ENCODE measurements at regions not wholly inside any gene's neighbourhood (a gene's known extent, or its start where the extent isn't known, plus 50 kb on each side); places are given as distances from the start of the nearest gene placed in this dataset.
A peak's percentile ranks its signal among the peaks of the same experiment; 100 is the strongest.

- Histone ChIP-seq H3K9me3 (ENCODE audit: control extremely low read depth in 1 of 5, control insufficient read depth in 4 of 5, insufficient read depth in 2 of 5, low read depth in 1 of 5, low read length in 4 of 5) (no peaks in the 10 kb centered on the region), H3K4me1 (ENCODE audit: control extremely low read depth in 1 of 4, control insufficient read depth in 4 of 4, insufficient read depth in 4 of 4, low read length in 3 of 4) (no peaks in the 10 kb centered on the region), H3K36me3 (ENCODE audit: control insufficient read depth in 4 of 4, insufficient read depth in 4 of 4, low read length in 3 of 4) (no peaks in the 10 kb centered on the region), H3K27ac (ENCODE audit: insufficient read depth in 1 of 2, low read depth in 1 of 2, low read length in 2 of 2, poor library complexity in 1 of 2, severe bottlenecking in 2 of 2) (no peak overlapping the region), H3K27me3 (replicated peaks in 2 of 5; ENCODE audit: control insufficient read depth in 4 of 5, insufficient read depth in 5 of 5, low read length in 4 of 5) (peaks cover 0 to 5% (median 0%) of the 10 kb centered on the region in 5 experiments), H3K4me3 (ENCODE audit: control insufficient read depth in 1 of 7, extremely low read depth in 1 of 7, insufficient read depth in 4 of 7, low read depth in 2 of 7, low read length in 6 of 7) (no peak overlapping the region)
- ChIA-PET POLR2A (no interaction called here), CTCF (no interaction called here)
- 100% methylated on average over 1 of the region's 6 CpGs for WGBS (ENCODE audit: insufficient coverage)
- peak in 1 of 3 donors; percentile 8 for DNase-seq
Observed at GRCh38 chr3:189496375-189497138, 134.6 kb upstream of the TP63 start.

- Histone ChIP-seq H3K27ac (ENCODE audit: insufficient read depth in 1 of 2, low read depth in 1 of 2, low read length in 2 of 2, poor library complexity in 1 of 2, severe bottlenecking in 2 of 2) (no peak overlapping the region), H3K27me3 (replicated peaks in 2 of 5; ENCODE audit: control insufficient read depth in 4 of 5, insufficient read depth in 5 of 5, low read length in 4 of 5) (peaks cover 0 to 4% (median 2%) of the 10 kb centered on the region in 5 experiments), H3K36me3 (ENCODE audit: control insufficient read depth in 4 of 4, insufficient read depth in 4 of 4, low read length in 3 of 4) (no peaks in the 10 kb centered on the region), H3K9me3 (ENCODE audit: control extremely low read depth in 1 of 5, control insufficient read depth in 4 of 5, insufficient read depth in 2 of 5, low read depth in 1 of 5, low read length in 4 of 5) (no peaks in the 10 kb centered on the region), H3K4me3 (ENCODE audit: control insufficient read depth in 1 of 7, extremely low read depth in 1 of 7, insufficient read depth in 4 of 7, low read depth in 2 of 7, low read length in 6 of 7) (no peak overlapping the region), H3K4me1 (ENCODE audit: control extremely low read depth in 1 of 4, control insufficient read depth in 4 of 4, insufficient read depth in 4 of 4, low read length in 3 of 4) (no peaks in the 10 kb centered on the region)
- ChIA-PET CTCF (no interaction called here), POLR2A (no interaction called here)
- DNase-seq: no peak
- 90% methylated on average over 3 of the region's 4 CpGs for WGBS (ENCODE audit: insufficient coverage)
Observed at GRCh38 chr3:189498995-189499704, 132.0 kb upstream of the TP63 start.

DNA sequence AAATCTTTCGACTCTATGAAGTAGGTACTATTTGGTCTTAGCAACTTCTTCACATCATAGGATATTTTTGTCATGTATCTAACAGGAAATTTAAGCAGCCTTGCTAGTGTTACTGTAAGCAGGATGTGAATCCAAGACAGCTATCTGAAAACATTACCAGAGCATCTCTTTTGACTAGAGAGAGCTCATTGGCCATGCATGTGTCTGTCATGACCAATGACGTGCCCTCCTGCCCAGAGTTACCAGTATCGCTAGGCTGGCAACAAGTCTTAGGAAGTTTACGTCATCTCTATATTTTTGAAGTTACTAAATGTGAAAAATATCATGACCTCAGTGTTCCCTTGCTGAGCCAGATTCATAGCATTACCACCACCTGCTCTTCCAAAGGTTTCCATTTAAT is 130.9 kb upstream of the TP63 start:
- no peak overlapping the region for H3K27ac ChIP-seq (ENCODE audit: insufficient read depth in 1 of 2, low read depth in 1 of 2, low read length in 2 of 2, poor library complexity in 1 of 2, severe bottlenecking in 2 of 2)
- ChIA-PET POLR2A (no interaction called here), CTCF (interaction anchor here (0.6 kb wide), 1 partner anchor 38 kb away, joined by 3 read pairs; no protein-coding TSS in a partner anchor)
- no peaks in the 10 kb centered on the region for H3K4me1 ChIP-seq (ENCODE audit: control extremely low read depth in 1 of 4, control insufficient read depth in 4 of 4, insufficient read depth in 4 of 4, low read length in 3 of 4)
- peak in 1 of 3 donors; percentile 8 for DNase-seq
- no peaks in the 10 kb centered on the region for H3K9me3 ChIP-seq (ENCODE audit: control extremely low read depth in 1 of 5, control insufficient read depth in 4 of 5, insufficient read depth in 2 of 5, low read depth in 1 of 5, low read length in 4 of 5)
- 100% methylated on average over 2 of the region's 4 CpGs for WGBS (ENCODE audit: insufficient coverage)
- H3K27me3 ChIP-seq (replicated peaks in 2 of 5; ENCODE audit: control insufficient read depth in 4 of 5, insufficient read depth in 5 of 5, low read length in 4 of 5): peaks cover 0 to 4% (median 3%) of the 10 kb centered on the region in 5 experiments
- no peaks in the 10 kb centered on the region for H3K36me3 ChIP-seq (ENCODE audit: control insufficient read depth in 4 of 4, insufficient read depth in 4 of 4, low read length in 3 of 4)
- no peak overlapping the region for H3K4me3 ChIP-seq (ENCODE audit: control insufficient read depth in 1 of 7, extremely low read depth in 1 of 7, insufficient read depth in 4 of 7, low read depth in 2 of 7, low read length in 6 of 7)

DNA sequence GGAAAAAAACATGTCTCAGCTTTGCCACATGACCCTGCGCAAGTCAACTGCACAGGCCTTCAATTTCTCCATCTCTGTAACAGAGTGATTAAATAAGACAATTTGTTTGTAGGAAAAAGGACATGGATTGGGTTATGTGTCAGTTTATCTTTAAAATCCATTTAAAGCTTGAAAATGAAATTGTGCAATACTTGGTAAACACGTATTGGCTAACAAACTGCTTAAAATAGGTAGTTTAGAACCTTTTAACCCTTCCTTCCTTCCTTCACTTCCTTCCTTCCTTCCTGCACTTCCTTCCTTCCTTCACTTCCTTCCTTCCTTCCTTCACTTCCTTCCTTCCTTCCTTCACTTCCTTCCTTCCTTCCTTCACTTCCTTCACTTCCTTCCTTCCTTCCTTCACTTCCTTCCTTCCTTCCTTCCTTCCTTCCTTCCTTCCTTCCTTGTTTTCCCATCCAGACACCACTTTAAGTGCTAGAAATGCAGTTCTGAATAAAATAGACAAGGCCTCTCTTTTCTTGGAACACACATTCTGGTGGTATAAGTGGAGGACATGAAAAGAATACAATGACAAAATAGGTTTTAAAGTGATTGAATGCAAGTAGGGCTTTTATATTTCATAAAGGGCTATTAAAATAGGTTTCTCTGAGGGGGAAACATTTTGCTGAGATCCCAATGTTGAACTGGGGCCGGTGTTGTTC is 130.2 kb upstream of the TP63 start:
- 53% methylated on average over 3 of the region's 3 CpGs for WGBS (ENCODE audit: insufficient coverage)
- no peaks in the 10 kb centered on the region for H3K36me3 ChIP-seq (ENCODE audit: control insufficient read depth in 4 of 4, insufficient read depth in 4 of 4, low read length in 3 of 4)
- peaks cover 0 to 8% (median 7%) of the 10 kb centered on the region in 5 experiments for H3K27me3 ChIP-seq (replicated peaks in 2 of 5; ENCODE audit: control insufficient read depth in 4 of 5, insufficient read depth in 5 of 5, low read length in 4 of 5)
- DNase-seq: peak in 1 of 3 donors; percentile 7
- H3K9me3 ChIP-seq (ENCODE audit: control extremely low read depth in 1 of 5, control insufficient read depth in 4 of 5, insufficient read depth in 2 of 5, low read depth in 1 of 5, low read length in 4 of 5): no peaks in the 10 kb centered on the region
- ChIA-PET POLR2A (no interaction called here), CTCF (interaction anchor here (0.6 to 1.0 kb wide), 2 partner anchors 12 to 39 kb away, joined by 3 to 4 read pairs; no protein-coding TSS in a partner anchor)
- H3K27ac ChIP-seq (ENCODE audit: insufficient read depth in 1 of 2, low read depth in 1 of 2, low read length in 2 of 2, poor library complexity in 1 of 2, severe bottlenecking in 2 of 2): no peak overlapping the region
- no peak overlapping the region for H3K4me3 ChIP-seq (ENCODE audit: control insufficient read depth in 1 of 7, extremely low read depth in 1 of 7, insufficient read depth in 4 of 7, low read depth in 2 of 7, low read length in 6 of 7)
- no peaks in the 10 kb centered on the region for H3K4me1 ChIP-seq (ENCODE audit: control extremely low read depth in 1 of 4, control insufficient read depth in 4 of 4, insufficient read depth in 4 of 4, low read length in 3 of 4)

GRCh38 chr3:189502256-189502655 is 128.9 kb upstream of the TP63 start:
- no peak for DNase-seq
- ChIA-PET POLR2A (no interaction called here), CTCF (interaction anchor here (0.8 to 1.3 kb wide), 2 partner anchors 9 to 232 kb away, joined by 3 read pairs; no protein-coding TSS in a partner anchor)
- H3K9me3 ChIP-seq (ENCODE audit: control extremely low read depth in 1 of 5, control insufficient read depth in 4 of 5, insufficient read depth in 2 of 5, low read depth in 1 of 5, low read length in 4 of 5): no peaks in the 10 kb centered on the region
- no peak overlapping the region for H3K27ac ChIP-seq (ENCODE audit: insufficient read depth in 1 of 2, low read depth in 1 of 2, low read length in 2 of 2, poor library complexity in 1 of 2, severe bottlenecking in 2 of 2)
- no peaks in the 10 kb centered on the region for H3K4me1 ChIP-seq (ENCODE audit: control extremely low read depth in 1 of 4, control insufficient read depth in 4 of 4, insufficient read depth in 4 of 4, low read length in 3 of 4)
- WGBS (ENCODE audit: insufficient coverage): 100% methylated on average over 3 of the region's 4 CpGs
- no peak overlapping the region for H3K4me3 ChIP-seq (ENCODE audit: control insufficient read depth in 1 of 7, extremely low read depth in 1 of 7, insufficient read depth in 4 of 7, low read depth in 2 of 7, low read length in 6 of 7)
- no peaks in the 10 kb centered on the region for H3K36me3 ChIP-seq (ENCODE audit: control insufficient read depth in 4 of 4, insufficient read depth in 4 of 4, low read length in 3 of 4)
- H3K27me3 ChIP-seq (replicated peaks in 2 of 5; ENCODE audit: control insufficient read depth in 4 of 5, insufficient read depth in 5 of 5, low read length in 4 of 5): peaks cover 0 to 17% (median 7%) of the 10 kb centered on the region in 5 experiments

GRCh38 chr3:189502676-189503257 is 128.4 kb upstream of the TP63 start:
- WGBS (ENCODE audit: insufficient coverage): 100% methylated on average over 1 of the region's 2 CpGs
- H3K27ac ChIP-seq (ENCODE audit: insufficient read depth in 1 of 2, low read depth in 1 of 2, low read length in 2 of 2, poor library complexity in 1 of 2, severe bottlenecking in 2 of 2): no peak overlapping the region
- DNase-seq: no peak
- H3K4me3 ChIP-seq (ENCODE audit: control insufficient read depth in 1 of 7, extremely low read depth in 1 of 7, insufficient read depth in 4 of 7, low read depth in 2 of 7, low read length in 6 of 7): no peak overlapping the region
- ChIA-PET POLR2A (no interaction called here), CTCF (interaction anchor here (0.8 to 1.3 kb wide), 2 partner anchors 9 to 232 kb away, joined by 3 read pairs; no protein-coding TSS in a partner anchor)
- H3K4me1 ChIP-seq (ENCODE audit: control extremely low read depth in 1 of 4, control insufficient read depth in 4 of 4, insufficient read depth in 4 of 4, low read length in 3 of 4): no peaks in the 10 kb centered on the region
- no peaks in the 10 kb centered on the region for H3K9me3 ChIP-seq (ENCODE audit: control extremely low read depth in 1 of 5, control insufficient read depth in 4 of 5, insufficient read depth in 2 of 5, low read depth in 1 of 5, low read length in 4 of 5)
- H3K36me3 ChIP-seq (ENCODE audit: control insufficient read depth in 4 of 4, insufficient read depth in 4 of 4, low read length in 3 of 4): no peaks in the 10 kb centered on the region
- H3K27me3 ChIP-seq (replicated peaks in 2 of 5; ENCODE audit: control insufficient read depth in 4 of 5, insufficient read depth in 5 of 5, low read length in 4 of 5): peaks cover 0 to 20% (median 7%) of the 10 kb centered on the region in 5 experiments

Measured in common myeloid progenitor, CD34-positive (primary cell).